HG03354 (cell line): ENCODE measurements at regions not wholly inside any gene's neighbourhood (a gene's known extent, or its start where the extent isn't known, plus 50 kb on each side); places are given as distances from the start of the nearest gene placed in this dataset.
"Not testable (repeated sequence)": the region's sequence is repeated elsewhere in the genome, so short reads cannot be mapped to it uniquely, and the experiment has no call there.

Experiments used
- ATAC-seq: cut with Tn5 transposase; IDR thresholded peaks from one replicate; pipeline ENCODE4 v1.9.1; 2021; ENCODE audit warnings: mild to moderate bottlenecking; ENCODE audit not compliant: unreplicated experiment, poor library complexity, severe bottlenecking

- no peak for ATAC-seq
These were observed 193.7 kb downstream of the TTC39B start for GRCh38 chr9:15113288-15113687.

- no peak for ATAC-seq
These were observed 195.9 kb downstream of the TTC39B start for GRCh38 chr9:15111071-15111470.

GRCh38 chr9:15104826-15105420 is 194.7 kb upstream of the FREM1 start:
- ATAC-seq = peak; percentile 96

- ATAC-seq = no peak
These were observed 193.1 kb upstream of the FREM1 start for GRCh38 chr9:15103290-15103689.

GRCh38 chr9:15101095-15101494 is 190.9 kb upstream of the FREM1 start:
- no peak for ATAC-seq

GRCh38 chr9:15100571-15100970 is 190.3 kb upstream of the FREM1 start:
- ATAC-seq = no peak

- ATAC-seq = no peak
These were observed 186.7 kb upstream of the FREM1 start for GRCh38 chr9:15096972-15097371.

GRCh38 chr9:15086778-15087324 is 176.6 kb upstream of the FREM1 start:
- no peak for ATAC-seq

GRCh38 chr9:15086156-15086763 is 176.0 kb upstream of the FREM1 start:
- no peak for ATAC-seq

- ATAC-seq = no peak
These were observed 171.0 kb upstream of the FREM1 start for GRCh38 chr9:15081021-15081753.

GRCh38 chr9:15080401-15080800 is 170.2 kb upstream of the FREM1 start:
- no peak for ATAC-seq

- ATAC-seq = no peak
These were observed 169.8 kb upstream of the FREM1 start for GRCh38 chr9:15079989-15080388.

GRCh38 chr9:15077946-15078729 is 167.9 kb upstream of the FREM1 start:
- ATAC-seq = no peak

GRCh38 chr9:15073620-15074019 is 163.4 kb upstream of the FREM1 start:
- no peak for ATAC-seq

- ATAC-seq = no peak
These were observed 160.5 kb upstream of the FREM1 start for GRCh38 chr9:15070716-15071115.

GRCh38 chr9:15069106-15069505 is 158.9 kb upstream of the FREM1 start:
- no peak for ATAC-seq

- ATAC-seq = no peak
These were observed 158.0 kb upstream of the FREM1 start for GRCh38 chr9:15068261-15068660.

- ATAC-seq = no peak
These were observed 148.8 kb upstream of the FREM1 start for GRCh38 chr9:15059003-15059402.

GRCh38 chr9:15058236-15058635 is 148.0 kb upstream of the FREM1 start:
- ATAC-seq = no peak

GRCh38 chr9:15055284-15055683 is 145.1 kb upstream of the FREM1 start:
- ATAC-seq = not testable (repeated sequence)
